ENCODE measurements at regions not wholly inside any gene's neighbourhood (a gene's known extent, or its start where the extent isn't known, plus 50 kb on each side); places are given as distances from the start of the nearest gene placed in this dataset.
"Not testable (repeated sequence)": the region's sequence is repeated elsewhere in the genome, so short reads cannot be mapped to it uniquely, and the experiment has no call there.

- in situ Hi-C loops (cut with HindIII; ENCODE audit: low sequenced_read_pairs) = no loop called here
- no peak overlapping the region for H3K4me3 ChIP-seq (ENCODE audit: low read depth, low read length)
- DNase-seq (ENCODE audit: low read depth, low spot score) = no peak
- TF ChIP-seq, protein P1, sequence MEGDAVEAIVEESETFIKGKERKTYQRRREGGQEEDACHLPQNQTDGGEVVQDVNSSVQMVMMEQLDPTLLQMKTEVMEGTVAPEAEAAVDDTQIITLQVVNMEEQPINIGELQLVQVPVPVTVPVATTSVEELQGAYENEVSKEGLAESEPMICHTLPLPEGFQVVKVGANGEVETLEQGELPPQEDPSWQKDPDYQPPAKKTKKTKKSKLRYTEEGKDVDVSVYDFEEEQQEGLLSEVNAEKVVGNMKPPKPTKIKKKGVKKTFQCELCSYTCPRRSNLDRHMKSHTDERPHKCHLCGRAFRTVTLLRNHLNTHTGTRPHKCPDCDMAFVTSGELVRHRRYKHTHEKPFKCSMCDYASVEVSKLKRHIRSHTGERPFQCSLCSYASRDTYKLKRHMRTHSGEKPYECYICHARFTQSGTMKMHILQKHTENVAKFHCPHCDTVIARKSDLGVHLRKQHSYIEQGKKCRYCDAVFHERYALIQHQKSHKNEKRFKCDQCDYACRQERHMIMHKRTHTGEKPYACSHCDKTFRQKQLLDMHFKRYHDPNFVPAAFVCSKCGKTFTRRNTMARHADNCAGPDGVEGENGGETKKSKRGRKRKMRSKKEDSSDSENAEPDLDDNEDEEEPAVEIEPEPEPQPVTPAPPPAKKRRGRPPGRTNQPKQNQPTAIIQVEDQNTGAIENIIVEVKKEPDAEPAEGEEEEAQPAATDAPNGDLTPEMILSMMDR (IDR thresholded peaks at IDR 0.05; ENCODE audit: low read depth, low read length) = no peak
These were observed 160.7 kb upstream of the RFC3 start for GRCh38 chr13:33657274-33657673.

- in situ Hi-C loops (cut with HindIII; ENCODE audit: low sequenced_read_pairs) = no loop called here
- DNase-seq (ENCODE audit: low read depth, low spot score) = no peak
- no peak overlapping the region for H3K4me3 ChIP-seq (ENCODE audit: low read depth, low read length)
- TF ChIP-seq, protein P1 (IDR thresholded peaks at IDR 0.05; ENCODE audit: low read depth, low read length) = no peak
These were observed 158.5 kb upstream of the RFC3 start for GRCh38 chr13:33659466-33659865.

DNA sequence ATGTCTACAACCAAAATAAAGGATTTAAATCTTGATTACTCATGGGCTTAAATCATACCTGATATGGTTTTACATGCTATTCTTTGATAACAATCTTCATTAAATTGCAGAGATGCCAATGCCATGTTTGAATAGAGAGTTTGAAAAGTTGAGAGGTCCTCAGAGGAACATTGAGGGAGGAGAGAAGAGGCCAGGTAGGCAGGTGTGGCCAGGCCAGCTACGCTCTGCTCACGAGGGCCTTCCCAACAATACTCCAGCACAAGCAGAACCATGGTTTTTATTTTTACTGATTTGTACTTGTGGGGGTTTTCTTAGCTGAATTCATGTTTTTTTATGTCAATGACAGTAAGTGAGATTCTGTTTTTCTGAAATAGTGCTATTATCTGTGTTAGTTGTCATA, 158.1 kb upstream of the RFC3 start:
- no peak overlapping the region for H3K4me3 ChIP-seq (ENCODE audit: low read depth, low read length)
- in situ Hi-C loops (cut with HindIII; ENCODE audit: low sequenced_read_pairs) = no loop called here
- DNase-seq (ENCODE audit: low read depth, low spot score) = no peak
- TF ChIP-seq, protein P1 (IDR thresholded peaks at IDR 0.05; ENCODE audit: low read depth, low read length) = no peak

GRCh38 chr13:33662392-33662791, 155.6 kb upstream of the RFC3 start:
- TF ChIP-seq, protein P1 (IDR thresholded peaks at IDR 0.05; ENCODE audit: low read depth, low read length) = no peak
- in situ Hi-C loops (cut with HindIII; ENCODE audit: low sequenced_read_pairs) = no loop called here
- no peak overlapping the region for H3K4me3 ChIP-seq (ENCODE audit: low read depth, low read length)
- no peak for DNase-seq (ENCODE audit: low read depth, low spot score)

DNA sequence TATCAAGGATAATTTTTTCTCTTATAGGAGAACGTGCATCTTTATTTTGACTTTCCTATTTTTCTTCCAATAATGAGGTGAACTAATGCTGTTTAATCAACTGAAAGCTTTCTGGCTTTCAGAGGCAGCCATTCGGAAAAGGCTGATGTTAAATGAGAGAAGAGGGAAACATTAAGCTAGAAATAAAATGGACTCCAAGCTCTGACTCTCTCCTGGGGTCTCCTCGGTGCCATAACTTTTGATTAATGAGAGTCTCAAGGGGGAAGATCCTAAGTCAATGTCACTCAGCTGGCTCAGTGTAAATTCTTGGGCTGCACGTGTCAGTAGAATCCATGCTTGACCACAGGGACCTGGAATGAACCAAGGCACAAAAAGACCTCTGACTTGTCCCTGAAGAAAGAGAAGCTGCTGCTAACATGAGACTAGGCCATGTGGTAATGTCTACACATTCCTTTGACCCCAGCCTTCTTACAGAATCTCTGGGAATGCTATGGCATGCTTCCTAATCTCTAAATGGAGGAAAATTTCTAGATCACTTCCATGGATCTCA, 152.2 kb upstream of the RFC3 start:
- no peak for DNase-seq (ENCODE audit: low read depth, low spot score)
- H3K4me3 ChIP-seq (ENCODE audit: low read depth, low read length) = no peak overlapping the region
- TF ChIP-seq, protein P1 (IDR thresholded peaks at IDR 0.05; ENCODE audit: low read depth, low read length) = no peak
- in situ Hi-C loops (cut with HindIII; ENCODE audit: low sequenced_read_pairs) = no loop called here

- DNase-seq (ENCODE audit: low read depth, low spot score) = no peak
- H3K4me3 ChIP-seq (ENCODE audit: low read depth, low read length) = no peak overlapping the region
- TF ChIP-seq, protein P1 (IDR thresholded peaks at IDR 0.05; ENCODE audit: low read depth, low read length) = no peak
- in situ Hi-C loops (cut with HindIII; ENCODE audit: low sequenced_read_pairs) = no loop called here
These were observed 146.4 kb upstream of the RFC3 start for GRCh38 chr13:33671560-33671959.

DNA sequence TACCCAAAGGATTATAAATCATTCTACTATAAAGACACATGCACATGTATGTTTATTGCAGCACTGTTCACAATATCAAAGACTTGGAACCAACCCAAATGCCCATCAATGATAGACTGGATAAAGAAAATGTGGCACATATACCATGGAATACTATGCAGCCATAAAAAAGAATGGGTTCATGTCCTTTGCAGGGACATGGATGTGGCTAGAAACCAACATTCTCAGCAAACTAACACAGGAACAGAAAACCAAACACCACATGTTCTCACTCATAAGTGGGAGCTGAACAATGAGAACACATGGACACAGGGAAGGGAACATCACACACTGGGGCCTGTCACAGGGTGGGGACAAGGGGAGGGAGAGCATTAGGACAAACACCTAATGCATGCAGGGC, 145.9 kb upstream of the RFC3 start:
- H3K4me3 ChIP-seq (ENCODE audit: low read depth, low read length); DNase-seq (ENCODE audit: low read depth, low spot score); in situ Hi-C loops (cut with HindIII; ENCODE audit: low sequenced_read_pairs): not testable (repeated sequence)

Measured in astrocyte of the spinal cord (primary cell).